Adipocyte (in vitro differentiated cells): ENCODE measurements at regions not wholly inside any gene's neighbourhood (a gene's known extent, or its start where the extent isn't known, plus 50 kb on each side); places are given as distances from the start of the nearest gene placed in this dataset.

Experiments used
- DNase-seq: peaks from one replicate; pipeline ENCODE4 v3.0.0-alpha.2; 2015; ENCODE audit warnings: low read depth
- H3K27me3 ChIP-seq: replicated peaks from 2 replicates; pipeline ENCODE4 v1.7.0; 2013; ENCODE audit warnings: mild to moderate bottlenecking, low read length, moderate library complexity; ENCODE audit not compliant: control insufficient read depth, insufficient read depth
- H3K36me3 ChIP-seq: 2 replicates; pipeline ENCODE4 v1.7.0; 2013; ENCODE audit warnings: low read length, mild to moderate bottlenecking, moderate library complexity; ENCODE audit not compliant: control insufficient read depth, insufficient read depth, severe bottlenecking
- H3K4me1 ChIP-seq: 2 replicates; pipeline ENCODE4 v1.7.0; 2013; ENCODE audit warnings: mild to moderate bottlenecking, low read length, moderate library complexity; ENCODE audit not compliant: control insufficient read depth, insufficient read depth
- H3K4me3 ChIP-seq: 2 replicates; pipeline ENCODE4 v1.7.0; 2013; ENCODE audit warnings: mild to moderate bottlenecking, low read length, moderate library complexity
- H3K9ac ChIP-seq: 2 replicates; pipeline ENCODE4 v1.7.0; 2013; ENCODE audit warnings: mild to moderate bottlenecking, low read length, moderate library complexity
- H3K9me3 ChIP-seq: 2 replicates; pipeline ENCODE4 v1.7.0; 2013; ENCODE audit warnings: mild to moderate bottlenecking, low read length, moderate library complexity; ENCODE audit not compliant: control insufficient read depth

- Histone ChIP-seq H3K36me3 (no peaks in the 10 kb centered on the region), H3K9ac (no peak overlapping the region), H3K27me3 (peaks cover 14% of the 10 kb centered on the region), H3K9me3 (no peaks in the 10 kb centered on the region), H3K4me1 (peaks cover 6% of the 10 kb centered on the region), H3K4me3 (no peak overlapping the region)
- no peak for DNase-seq
Measured at GRCh38 chr5:136772491-136772890, 407.1 kb upstream of the TRPC7 start.

- no peaks in the 10 kb centered on the region for H3K36me3 ChIP-seq
- no peak overlapping the region for H3K9ac ChIP-seq
- DNase-seq: peak; percentile 93
- H3K27me3 ChIP-seq: peaks cover 14% of the 10 kb centered on the region
- no peak overlapping the region for H3K4me3 ChIP-seq
- H3K4me1 ChIP-seq: no peaks in the 10 kb centered on the region
- H3K9me3 ChIP-seq: no peaks in the 10 kb centered on the region
Measured at GRCh38 chr5:136769900-136770684, 404.7 kb upstream of the TRPC7 start.

- DNase-seq: no peak
- H3K27me3 ChIP-seq: peaks cover 14% of the 10 kb centered on the region
- H3K4me1 ChIP-seq: no peaks in the 10 kb centered on the region
- no peaks in the 10 kb centered on the region for H3K36me3 ChIP-seq
- no peak overlapping the region for H3K4me3 ChIP-seq
- H3K9ac ChIP-seq: no peak overlapping the region
- H3K9me3 ChIP-seq: no peaks in the 10 kb centered on the region
Measured at GRCh38 chr5:136769093-136769492, 403.7 kb upstream of the TRPC7 start.

- H3K27me3 ChIP-seq: peaks cover 14% of the 10 kb centered on the region
- no peaks in the 10 kb centered on the region for H3K9me3 ChIP-seq
- H3K4me1 ChIP-seq: no peaks in the 10 kb centered on the region
- H3K9ac ChIP-seq: no peak overlapping the region
- H3K36me3 ChIP-seq: no peaks in the 10 kb centered on the region
- no peak overlapping the region for H3K4me3 ChIP-seq
- DNase-seq: no peak
Measured at GRCh38 chr5:136768457-136768856, 403.1 kb upstream of the TRPC7 start.

GRCh38 chr5:136766456-136766855 is 401.1 kb upstream of the TRPC7 start:
- Histone ChIP-seq H3K9me3 (no peaks in the 10 kb centered on the region), H3K36me3 (no peaks in the 10 kb centered on the region), H3K27me3 (peaks cover 2% of the 10 kb centered on the region), H3K9ac (no peak overlapping the region), H3K4me1 (no peaks in the 10 kb centered on the region), H3K4me3 (no peak overlapping the region)
- peak; percentile 55 for DNase-seq

GRCh38 chr5:136764601-136765000 is 399.3 kb upstream of the TRPC7 start:
- no peak for DNase-seq
- H3K4me1 ChIP-seq: no peaks in the 10 kb centered on the region
- no peaks in the 10 kb centered on the region for H3K36me3 ChIP-seq
- H3K9ac ChIP-seq: no peak overlapping the region
- H3K9me3 ChIP-seq: no peaks in the 10 kb centered on the region
- H3K4me3 ChIP-seq: no peak overlapping the region
- H3K27me3 ChIP-seq: no peaks in the 10 kb centered on the region

GRCh38 chr5:136763548-136763947 is 398.2 kb upstream of the TRPC7 start:
- no peaks in the 10 kb centered on the region for H3K9me3 ChIP-seq
- no peak overlapping the region for H3K4me3 ChIP-seq
- H3K4me1 ChIP-seq: no peaks in the 10 kb centered on the region
- DNase-seq: no peak
- H3K27me3 ChIP-seq: no peaks in the 10 kb centered on the region
- H3K36me3 ChIP-seq: no peaks in the 10 kb centered on the region
- no peak overlapping the region for H3K9ac ChIP-seq

GRCh38 chr5:136754216-136754615 is 388.9 kb upstream of the TRPC7 start:
- H3K36me3 ChIP-seq: no peaks in the 10 kb centered on the region
- no peak for DNase-seq
- H3K9ac ChIP-seq: no peak overlapping the region
- no peaks in the 10 kb centered on the region for H3K4me1 ChIP-seq
- H3K9me3 ChIP-seq: peaks cover 3% of the 10 kb centered on the region
- H3K27me3 ChIP-seq: no peaks in the 10 kb centered on the region
- H3K4me3 ChIP-seq: no peak overlapping the region

- Histone ChIP-seq H3K36me3 (no peaks in the 10 kb centered on the region), H3K9me3 (no peaks in the 10 kb centered on the region), H3K27me3 (no peaks in the 10 kb centered on the region), H3K9ac (no peak overlapping the region), H3K4me3 (no peak overlapping the region), H3K4me1 (no peaks in the 10 kb centered on the region)
- no peak for DNase-seq
Measured at GRCh38 chr5:136750224-136750862, 385.0 kb upstream of the TRPC7 start.

GRCh38 chr5:136749016-136749415 is 383.7 kb upstream of the TRPC7 start:
- Histone ChIP-seq H3K9me3 (no peaks in the 10 kb centered on the region), H3K9ac (no peak overlapping the region), H3K36me3 (no peaks in the 10 kb centered on the region), H3K4me3 (no peak overlapping the region), H3K4me1 (no peaks in the 10 kb centered on the region), H3K27me3 (no peaks in the 10 kb centered on the region)
- DNase-seq: peak; percentile 8

GRCh38 chr5:136743052-136743451 is 377.7 kb upstream of the TRPC7 start:
- Histone ChIP-seq H3K36me3 (no peaks in the 10 kb centered on the region), H3K27me3 (no peaks in the 10 kb centered on the region), H3K9me3 (peaks cover 13% of the 10 kb centered on the region), H3K9ac (no peak overlapping the region), H3K4me3 (no peak overlapping the region), H3K4me1 (no peaks in the 10 kb centered on the region)
- DNase-seq: no peak
